Epithelial cell of proximal tubule (primary cell): ENCODE measurements at regions not wholly inside any gene's neighbourhood (a gene's known extent, or its start where the extent isn't known, plus 50 kb on each side); places are given as distances from the start of the nearest gene placed in this dataset.
A peak's percentile ranks its signal among the peaks of the same experiment; 100 is the strongest.

ENCODE experiments used
- DNase-seq: peaks from one replicate; pipeline ENCODE4 v3.0.0-alpha.2; 2011; ENCODE audit warnings: low read depth
- H3K4me3 ChIP-seq: 2 replicates; pipeline ENCODE4 v1.5.1; 2011; ENCODE audit warnings: low read depth, mild to moderate bottlenecking, low read length
- TF ChIP-seq, protein P1 (sequence below): conservative IDR thresholded peaks from 2 replicates; pipeline ENCODE4 v1.5.1; 2012; ENCODE audit warnings: low read depth, mild to moderate bottlenecking, low read length

DNA sequence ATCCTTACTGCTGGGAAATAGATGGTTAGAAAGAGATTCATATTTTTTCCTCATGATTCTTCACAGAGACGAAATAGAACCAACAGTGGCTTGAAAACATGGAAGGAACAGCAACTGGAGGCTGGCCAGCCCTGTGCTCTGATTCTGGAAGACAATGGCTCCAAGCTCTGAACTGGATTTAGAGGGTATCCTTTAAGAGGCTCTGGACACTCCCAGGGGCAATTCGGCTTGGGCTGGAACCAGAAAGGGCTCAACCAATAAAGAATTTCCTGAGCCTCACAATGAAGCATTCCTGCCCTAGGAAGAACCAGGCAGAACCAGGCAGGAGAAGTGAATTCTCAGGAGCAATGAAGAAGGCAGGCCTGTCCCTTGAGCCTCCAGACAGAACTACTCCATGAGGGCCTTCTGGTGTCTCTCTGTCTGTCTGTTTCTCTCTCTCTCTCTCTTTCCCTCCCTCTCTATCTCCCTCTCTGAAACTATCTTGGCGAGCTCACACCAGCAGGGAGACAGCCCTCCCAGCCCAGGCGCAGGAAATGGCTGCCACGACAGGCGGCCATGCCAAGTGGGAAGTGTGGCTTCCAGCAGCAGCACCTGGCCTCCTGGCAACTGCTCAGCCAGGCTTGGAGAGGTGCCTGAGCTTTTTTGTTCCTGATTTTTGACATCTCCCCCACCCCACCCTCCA, 93.3 kb downstream of the RCN1 start:
- TF ChIP-seq, protein P1, sequence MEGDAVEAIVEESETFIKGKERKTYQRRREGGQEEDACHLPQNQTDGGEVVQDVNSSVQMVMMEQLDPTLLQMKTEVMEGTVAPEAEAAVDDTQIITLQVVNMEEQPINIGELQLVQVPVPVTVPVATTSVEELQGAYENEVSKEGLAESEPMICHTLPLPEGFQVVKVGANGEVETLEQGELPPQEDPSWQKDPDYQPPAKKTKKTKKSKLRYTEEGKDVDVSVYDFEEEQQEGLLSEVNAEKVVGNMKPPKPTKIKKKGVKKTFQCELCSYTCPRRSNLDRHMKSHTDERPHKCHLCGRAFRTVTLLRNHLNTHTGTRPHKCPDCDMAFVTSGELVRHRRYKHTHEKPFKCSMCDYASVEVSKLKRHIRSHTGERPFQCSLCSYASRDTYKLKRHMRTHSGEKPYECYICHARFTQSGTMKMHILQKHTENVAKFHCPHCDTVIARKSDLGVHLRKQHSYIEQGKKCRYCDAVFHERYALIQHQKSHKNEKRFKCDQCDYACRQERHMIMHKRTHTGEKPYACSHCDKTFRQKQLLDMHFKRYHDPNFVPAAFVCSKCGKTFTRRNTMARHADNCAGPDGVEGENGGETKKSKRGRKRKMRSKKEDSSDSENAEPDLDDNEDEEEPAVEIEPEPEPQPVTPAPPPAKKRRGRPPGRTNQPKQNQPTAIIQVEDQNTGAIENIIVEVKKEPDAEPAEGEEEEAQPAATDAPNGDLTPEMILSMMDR, result no peak
- H3K4me3 ChIP-seq, result no peak overlapping the region
- no peak for DNase-seq

DNA sequence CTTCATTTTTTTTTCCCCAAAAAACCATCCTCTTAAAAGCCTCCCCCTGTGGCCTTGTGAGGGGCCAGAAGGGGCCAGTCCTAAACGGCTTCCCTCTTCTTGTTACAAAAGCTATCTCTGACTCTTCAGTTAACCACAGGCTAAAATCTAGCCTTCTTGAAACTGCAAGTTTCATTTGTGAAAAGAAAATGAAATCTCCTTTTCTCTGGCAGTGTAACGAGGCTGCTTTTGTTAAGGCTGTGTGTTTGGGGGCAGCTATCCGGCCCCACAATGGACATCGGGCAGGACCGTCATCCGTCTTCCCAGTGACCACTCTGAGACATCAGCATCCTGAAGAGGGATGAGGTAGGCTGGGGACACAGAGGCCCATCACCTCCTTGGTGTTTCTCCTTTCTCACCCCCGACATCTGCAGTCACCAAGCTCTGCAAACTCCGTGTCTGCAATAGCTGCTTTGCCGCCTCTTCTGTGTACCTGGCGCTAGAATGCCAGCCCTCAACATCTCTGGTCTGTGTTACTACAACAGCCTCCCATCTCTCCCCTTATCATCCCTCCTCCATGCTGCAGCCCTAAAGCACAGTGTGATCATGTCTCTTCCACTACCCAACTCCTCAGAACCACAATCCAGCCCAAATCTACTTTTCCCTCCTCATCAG, 94.0 kb downstream of the RCN1 start:
- DNase-seq, result no peak
- H3K4me3 ChIP-seq, result no peak overlapping the region
- TF ChIP-seq, protein P1, result no peak

GRCh38 chr11:32186118-32186517, 95.2 kb downstream of the RCN1 start:
- TF ChIP-seq, protein P1, result no peak
- no peak for DNase-seq
- H3K4me3 ChIP-seq, result no peak overlapping the region

DNA sequence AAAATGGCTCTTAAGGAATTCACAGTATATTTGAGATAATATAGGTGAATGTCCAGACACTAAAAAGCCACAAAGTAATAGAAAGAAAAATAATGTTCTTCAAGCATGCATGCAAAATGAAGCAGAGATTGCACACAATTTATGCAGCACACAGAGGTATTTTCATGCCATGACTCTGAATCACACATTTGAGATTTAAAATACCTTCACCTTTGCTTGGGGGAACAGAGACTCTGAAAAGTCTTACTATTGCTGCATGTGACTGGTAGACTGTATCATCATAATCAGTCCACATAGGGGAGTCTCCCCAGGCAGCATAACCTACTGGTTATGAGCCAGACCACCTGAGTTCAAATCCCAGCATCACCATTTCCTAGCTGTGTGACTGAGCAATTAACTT, 96.2 kb downstream of the RCN1 start:
- H3K4me3 ChIP-seq, result no peak overlapping the region
- TF ChIP-seq, protein P1, result no peak
- peak; percentile 27 for DNase-seq

DNA sequence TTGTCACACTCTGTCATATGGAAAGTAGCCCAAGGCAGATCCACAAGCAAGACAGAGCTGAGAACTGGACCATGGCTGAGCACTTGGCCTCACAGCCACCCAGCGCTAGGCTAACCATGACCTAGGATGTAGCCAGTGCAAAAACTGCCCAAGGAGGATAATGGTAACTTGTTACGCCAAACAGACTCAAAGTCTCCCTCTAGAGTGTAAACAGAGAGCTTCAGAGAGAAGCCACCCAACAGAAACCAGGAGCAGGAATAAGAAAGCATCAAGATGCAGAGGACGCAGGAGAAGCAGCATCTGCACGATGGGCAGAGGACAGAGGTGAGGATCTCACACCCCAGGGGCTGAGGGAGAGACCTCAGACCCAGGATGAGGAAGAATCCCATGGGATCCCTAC, 97.9 kb downstream of the RCN1 start:
- no peak overlapping the region for H3K4me3 ChIP-seq
- no peak for DNase-seq
- TF ChIP-seq, protein P1, result no peak

- TF ChIP-seq, protein P1, result no peak
- H3K4me3 ChIP-seq, result no peak overlapping the region
- DNase-seq, result no peak
Measured at GRCh38 chr11:32196137-32196536, 105.3 kb downstream of the RCN1 start.

DNA sequence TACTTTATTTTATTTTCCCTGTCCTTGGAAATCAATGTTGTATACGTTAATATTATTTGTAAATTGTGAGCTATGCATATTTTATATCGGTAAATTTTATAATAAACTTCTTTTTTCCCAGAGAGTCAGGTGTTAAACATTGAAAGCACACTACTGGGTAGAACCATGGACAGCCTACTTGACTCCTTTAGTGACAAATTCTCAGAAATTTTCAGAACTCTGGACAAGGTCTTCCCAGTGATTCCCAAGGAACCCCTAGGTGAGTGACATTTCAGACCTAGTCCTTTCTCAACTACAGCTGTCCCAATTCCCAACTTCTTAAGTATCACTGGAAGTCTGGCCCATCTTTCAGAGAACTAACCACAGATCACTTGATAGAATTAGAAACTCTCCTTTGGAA, 107.2 kb downstream of the RCN1 start:
- TF ChIP-seq, protein P1, result no peak
- H3K4me3 ChIP-seq, result no peak overlapping the region
- DNase-seq, result no peak
